ENCODE measurements at regions not wholly inside any gene's neighbourhood (a gene's known extent, or its start where the extent isn't known, plus 50 kb on each side); places are given as distances from the start of the nearest gene placed in this dataset.

DNA sequence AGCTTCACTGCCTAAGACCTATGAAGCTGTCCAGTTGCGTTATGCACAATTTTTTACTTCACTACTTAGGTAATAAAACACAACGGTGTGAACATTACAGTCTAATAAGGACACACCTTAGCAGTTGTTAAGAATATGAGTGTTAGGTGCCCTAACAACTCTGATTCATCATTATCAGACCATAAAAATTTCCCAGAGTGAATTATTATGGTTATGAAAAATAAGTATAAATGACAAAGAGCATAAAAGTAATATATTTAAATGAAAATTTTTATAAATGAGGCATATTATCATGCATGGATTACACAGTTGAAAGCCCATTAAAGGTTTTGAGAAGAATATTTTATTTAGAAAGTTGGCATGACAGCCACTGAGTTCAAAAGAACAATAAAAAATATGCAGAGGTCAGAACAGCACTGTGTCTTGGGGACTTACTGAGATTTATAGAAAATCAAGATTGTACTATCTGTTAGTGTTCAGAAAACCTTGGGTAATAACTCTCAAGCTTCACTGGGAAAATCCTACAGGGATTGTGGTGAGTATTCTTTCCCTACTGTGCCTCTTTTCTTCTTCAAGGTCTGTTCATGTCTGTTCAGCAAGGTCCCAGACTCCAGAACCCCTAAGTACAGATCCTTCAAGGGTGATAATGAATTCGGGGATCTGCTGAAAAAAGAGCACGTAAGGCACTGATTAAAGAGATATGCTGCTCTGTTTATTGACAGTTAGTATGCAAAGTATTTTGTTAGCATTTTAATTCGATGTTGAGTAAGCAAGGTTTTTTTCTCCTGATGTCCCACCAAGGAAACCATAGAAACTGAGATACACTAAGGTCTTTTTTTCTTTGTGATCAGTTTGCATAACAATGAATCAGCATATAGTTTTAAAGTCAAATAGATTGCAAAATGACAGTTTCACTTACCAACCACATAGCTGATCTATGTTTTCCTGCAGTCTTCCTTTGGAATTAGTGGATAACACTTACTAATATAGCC is 250.0 kb downstream of the DSEL start:
- no peak for DNase-seq (ENCODE audit: low spot score)
- no peak overlapping the region for H2AFZ ChIP-seq (replicated peaks)
- Mint-ChIP-seq H3K9me3 (no peaks in the 10 kb centered on the region), H3K27me3 (ENCODE audit: insufficient read depth, low read depth) (no peaks in the 10 kb centered on the region), H3K36me3 (no peaks in the 10 kb centered on the region), H3K4me3 (no peak overlapping the region), H3K27ac (no peak overlapping the region), H3K4me1 (no peaks in the 10 kb centered on the region)
- no peaks in the 10 kb centered on the region for H4K20me1 ChIP-seq (ENCODE audit: low read depth)
- no peak overlapping the region for H3K9ac ChIP-seq
- H3F3A ChIP-seq (ENCODE audit: low read depth) = no peaks in the 10 kb centered on the region
- no peak overlapping the region for H3K4me2 ChIP-seq
- no peaks in the 10 kb centered on the region for H3K79me2 ChIP-seq (ENCODE audit: low read depth)
- TF ChIP-seq EZH2phosphoT487 (IDR thresholded peaks at IDR 0.05) (no peak), EZH2 (IDR thresholded peaks at IDR 0.05) (no peak)
- TF ChIP-seq, protein P1, sequence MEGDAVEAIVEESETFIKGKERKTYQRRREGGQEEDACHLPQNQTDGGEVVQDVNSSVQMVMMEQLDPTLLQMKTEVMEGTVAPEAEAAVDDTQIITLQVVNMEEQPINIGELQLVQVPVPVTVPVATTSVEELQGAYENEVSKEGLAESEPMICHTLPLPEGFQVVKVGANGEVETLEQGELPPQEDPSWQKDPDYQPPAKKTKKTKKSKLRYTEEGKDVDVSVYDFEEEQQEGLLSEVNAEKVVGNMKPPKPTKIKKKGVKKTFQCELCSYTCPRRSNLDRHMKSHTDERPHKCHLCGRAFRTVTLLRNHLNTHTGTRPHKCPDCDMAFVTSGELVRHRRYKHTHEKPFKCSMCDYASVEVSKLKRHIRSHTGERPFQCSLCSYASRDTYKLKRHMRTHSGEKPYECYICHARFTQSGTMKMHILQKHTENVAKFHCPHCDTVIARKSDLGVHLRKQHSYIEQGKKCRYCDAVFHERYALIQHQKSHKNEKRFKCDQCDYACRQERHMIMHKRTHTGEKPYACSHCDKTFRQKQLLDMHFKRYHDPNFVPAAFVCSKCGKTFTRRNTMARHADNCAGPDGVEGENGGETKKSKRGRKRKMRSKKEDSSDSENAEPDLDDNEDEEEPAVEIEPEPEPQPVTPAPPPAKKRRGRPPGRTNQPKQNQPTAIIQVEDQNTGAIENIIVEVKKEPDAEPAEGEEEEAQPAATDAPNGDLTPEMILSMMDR (IDR thresholded peaks at IDR 0.05) = no peak
- no peaks in the 10 kb centered on the region for H3K9me3 ChIP-seq (ENCODE audit: low read depth)
- H3K27me3 ChIP-seq = no peaks in the 10 kb centered on the region
- no peak overlapping the region for H3K4me3 ChIP-seq
- no peak overlapping the region for H3K27ac ChIP-seq
- H3K36me3 ChIP-seq = no peaks in the 10 kb centered on the region
- H3K4me1 ChIP-seq = no peaks in the 10 kb centered on the region

- Mint-ChIP-seq H3K27me3 (ENCODE audit: insufficient read depth, low read depth) (no peaks in the 10 kb centered on the region), H3K4me3 (no peak overlapping the region), H3K9me3 (no peaks in the 10 kb centered on the region), H3K4me1 (no peaks in the 10 kb centered on the region), H3K36me3 (no peaks in the 10 kb centered on the region), H3K27ac (no peak overlapping the region)
- no peak overlapping the region for H3K27ac ChIP-seq
- H3F3A ChIP-seq (ENCODE audit: low read depth) = no peaks in the 10 kb centered on the region
- no peaks in the 10 kb centered on the region for H3K36me3 ChIP-seq
- no peak overlapping the region for H3K9ac ChIP-seq
- DNase-seq (ENCODE audit: low spot score) = no peak
- H3K9me3 ChIP-seq (ENCODE audit: low read depth) = no peaks in the 10 kb centered on the region
- H3K27me3 ChIP-seq = no peaks in the 10 kb centered on the region
- TF ChIP-seq, protein P1 (IDR thresholded peaks at IDR 0.05) = no peak
- TF ChIP-seq EZH2 (IDR thresholded peaks at IDR 0.05) (no peak), EZH2phosphoT487 (IDR thresholded peaks at IDR 0.05) (no peak)
- no peak overlapping the region for H3K4me2 ChIP-seq
- H4K20me1 ChIP-seq (ENCODE audit: low read depth) = no peaks in the 10 kb centered on the region
- H3K79me2 ChIP-seq (ENCODE audit: low read depth) = no peaks in the 10 kb centered on the region
- H2AFZ ChIP-seq (replicated peaks) = no peak overlapping the region
- no peak overlapping the region for H3K4me3 ChIP-seq
- H3K4me1 ChIP-seq = no peaks in the 10 kb centered on the region
These were observed 250.9 kb downstream of the DSEL start for GRCh38 chr18:67265464-67266245.

GRCh38 chr18:67261931-67262552 is 254.5 kb downstream of the DSEL start:
- H3K4me2 ChIP-seq = no peak overlapping the region
- H3K9me3 ChIP-seq (ENCODE audit: low read depth) = no peaks in the 10 kb centered on the region
- no peaks in the 10 kb centered on the region for H3K36me3 ChIP-seq
- no peak overlapping the region for H3K27ac ChIP-seq
- Mint-ChIP-seq H3K36me3 (no peaks in the 10 kb centered on the region), H3K9me3 (no peaks in the 10 kb centered on the region), H3K27me3 (ENCODE audit: insufficient read depth, low read depth) (no peaks in the 10 kb centered on the region), H3K4me3 (no peak overlapping the region), H3K4me1 (no peaks in the 10 kb centered on the region), H3K27ac (no peak overlapping the region)
- H3K4me1 ChIP-seq = no peaks in the 10 kb centered on the region
- no peaks in the 10 kb centered on the region for H3F3A ChIP-seq (ENCODE audit: low read depth)
- no peak overlapping the region for H2AFZ ChIP-seq (replicated peaks)
- no peaks in the 10 kb centered on the region for H4K20me1 ChIP-seq (ENCODE audit: low read depth)
- no peak overlapping the region for H3K9ac ChIP-seq
- no peaks in the 10 kb centered on the region for H3K79me2 ChIP-seq (ENCODE audit: low read depth)
- TF ChIP-seq, protein P1 (IDR thresholded peaks at IDR 0.05) = no peak
- no peak for DNase-seq (ENCODE audit: low spot score)
- no peaks in the 10 kb centered on the region for H3K27me3 ChIP-seq
- H3K4me3 ChIP-seq = no peak overlapping the region
